ENCODE measurements at regions not wholly inside any gene's neighbourhood (a gene's known extent, or its start where the extent isn't known, plus 50 kb on each side); places are given as distances from the start of the nearest gene placed in this dataset.
"Not testable (repeated sequence)": the region's sequence is repeated elsewhere in the genome, so short reads cannot be mapped to it uniquely, and the experiment has no call there.

DNA sequence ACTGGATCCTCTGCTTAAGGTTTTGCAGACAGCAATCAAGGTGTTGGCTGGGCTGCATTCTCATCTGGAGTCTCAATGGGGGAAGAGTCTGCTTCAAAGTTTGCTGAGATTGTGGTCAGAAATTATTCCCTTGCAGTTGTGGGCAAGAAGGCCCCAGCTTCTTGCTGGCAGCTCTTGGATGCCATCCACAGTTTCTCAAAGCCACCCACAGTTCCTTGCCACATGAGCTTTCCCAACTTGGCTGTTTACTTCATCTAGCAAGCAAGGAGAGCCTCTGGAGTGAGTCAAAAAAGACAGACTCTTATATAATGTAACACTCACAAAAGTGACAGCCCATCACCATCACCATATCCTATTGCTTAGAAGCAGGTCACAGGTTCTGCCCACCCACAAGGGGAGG lies 62.1 kb upstream of the ABHD2 start:
- Histone ChIP-seq H3K9me3 (peaks cover 0 to 8% (median 0%) of the 10 kb centered on the region in 4 donors), H3K4me3 (no peak overlapping the region), H3K4me1 (peaks cover 0 to 6% (median 0%) of the 10 kb centered on the region in 4 donors), H3K36me3 (no peaks in the 10 kb centered on the region), H3K27me3 (peaks cover 0 to 3% (median 0%) of the 10 kb centered on the region in 3 donors), H3K27ac (no peak overlapping the region)
- TF ChIP-seq, protein P1, sequence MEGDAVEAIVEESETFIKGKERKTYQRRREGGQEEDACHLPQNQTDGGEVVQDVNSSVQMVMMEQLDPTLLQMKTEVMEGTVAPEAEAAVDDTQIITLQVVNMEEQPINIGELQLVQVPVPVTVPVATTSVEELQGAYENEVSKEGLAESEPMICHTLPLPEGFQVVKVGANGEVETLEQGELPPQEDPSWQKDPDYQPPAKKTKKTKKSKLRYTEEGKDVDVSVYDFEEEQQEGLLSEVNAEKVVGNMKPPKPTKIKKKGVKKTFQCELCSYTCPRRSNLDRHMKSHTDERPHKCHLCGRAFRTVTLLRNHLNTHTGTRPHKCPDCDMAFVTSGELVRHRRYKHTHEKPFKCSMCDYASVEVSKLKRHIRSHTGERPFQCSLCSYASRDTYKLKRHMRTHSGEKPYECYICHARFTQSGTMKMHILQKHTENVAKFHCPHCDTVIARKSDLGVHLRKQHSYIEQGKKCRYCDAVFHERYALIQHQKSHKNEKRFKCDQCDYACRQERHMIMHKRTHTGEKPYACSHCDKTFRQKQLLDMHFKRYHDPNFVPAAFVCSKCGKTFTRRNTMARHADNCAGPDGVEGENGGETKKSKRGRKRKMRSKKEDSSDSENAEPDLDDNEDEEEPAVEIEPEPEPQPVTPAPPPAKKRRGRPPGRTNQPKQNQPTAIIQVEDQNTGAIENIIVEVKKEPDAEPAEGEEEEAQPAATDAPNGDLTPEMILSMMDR (IDR thresholded peaks at IDR 0.05) = no peak
- TF ChIP-seq EP300 (IDR thresholded peaks at IDR 0.05) = no peak
- TF ChIP-seq POLR2AphosphoS5 (IDR thresholded peaks at IDR 0.05) = no peak
- TF ChIP-seq POLR2A (IDR thresholded peaks at IDR 0.05) = no peak
- DNase-seq = no peak
- intact Hi-C loops (cut with DNase I; ENCODE audit: low total_unique reads) = no loop called here

DNA sequence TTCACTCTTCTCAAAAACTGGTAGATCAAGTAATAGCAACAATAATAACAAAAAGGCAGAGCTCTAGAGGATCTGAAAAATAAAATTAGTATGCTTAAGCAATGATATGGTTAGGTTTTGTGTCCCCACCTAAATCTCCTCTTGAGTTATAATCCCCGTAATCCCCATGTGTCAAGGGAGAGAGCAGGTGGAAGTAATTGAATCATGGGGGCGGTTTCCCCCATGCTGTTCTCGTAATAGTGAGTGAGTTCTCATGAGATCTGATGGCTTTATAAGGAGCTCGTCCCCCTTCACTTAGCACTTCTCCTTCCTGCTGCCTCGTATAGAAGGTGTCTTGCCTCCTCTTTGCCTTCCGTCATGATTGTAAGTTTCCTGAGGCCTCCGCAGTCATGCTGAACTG lies 60.2 kb upstream of the ABHD2 start:
- Histone ChIP-seq H3K4me1 (no peaks in the 10 kb centered on the region), H3K36me3 (no peaks in the 10 kb centered on the region), H3K27ac (no peak overlapping the region), H3K4me3 (no peak overlapping the region), H3K9me3 (peaks cover 0 to 8% (median 0%) of the 10 kb centered on the region in 4 donors), H3K27me3 (no peaks in the 10 kb centered on the region)
- DNase-seq = no peak
- WGBS, 5 donors = 81 to 84% (median 82%) methylated on average over 7 of the region's 7 CpGs
- TF ChIP-seq EP300 (IDR thresholded peaks at IDR 0.05) = no peak
- TF ChIP-seq POLR2AphosphoS5 (IDR thresholded peaks at IDR 0.05) = no peak
- TF ChIP-seq, protein P1 (IDR thresholded peaks at IDR 0.05) = no peak
- no peak for TF ChIP-seq POLR2A (IDR thresholded peaks at IDR 0.05)
- intact Hi-C loops (cut with DNase I; ENCODE audit: low total_unique reads) = no loop called here

DNA sequence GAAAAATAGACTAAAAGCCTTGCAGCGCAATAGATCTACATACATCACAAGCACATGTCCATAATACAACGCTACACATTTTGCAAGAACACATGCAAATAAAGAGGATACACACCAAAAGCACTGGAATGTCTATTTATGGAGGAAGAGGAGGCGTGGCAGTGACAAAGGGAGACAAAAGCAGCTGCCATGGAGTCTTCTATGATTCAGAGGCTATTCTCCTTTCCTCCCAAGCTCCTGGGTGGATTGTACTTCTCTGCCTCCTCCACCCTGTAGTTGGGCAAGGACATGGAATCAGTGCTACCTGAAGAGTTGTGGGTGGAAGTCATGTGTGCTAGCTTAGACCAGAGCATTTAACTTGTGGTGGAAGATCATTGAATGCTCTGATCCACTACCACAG lies 57.9 kb upstream of the ABHD2 start:
- H3K4me3 ChIP-seq = no peak overlapping the region
- no peaks in the 10 kb centered on the region for H3K36me3 ChIP-seq
- peaks cover 0 to 5% (median 0%) of the 10 kb centered on the region in 3 donors for H3K27me3 ChIP-seq

DNA sequence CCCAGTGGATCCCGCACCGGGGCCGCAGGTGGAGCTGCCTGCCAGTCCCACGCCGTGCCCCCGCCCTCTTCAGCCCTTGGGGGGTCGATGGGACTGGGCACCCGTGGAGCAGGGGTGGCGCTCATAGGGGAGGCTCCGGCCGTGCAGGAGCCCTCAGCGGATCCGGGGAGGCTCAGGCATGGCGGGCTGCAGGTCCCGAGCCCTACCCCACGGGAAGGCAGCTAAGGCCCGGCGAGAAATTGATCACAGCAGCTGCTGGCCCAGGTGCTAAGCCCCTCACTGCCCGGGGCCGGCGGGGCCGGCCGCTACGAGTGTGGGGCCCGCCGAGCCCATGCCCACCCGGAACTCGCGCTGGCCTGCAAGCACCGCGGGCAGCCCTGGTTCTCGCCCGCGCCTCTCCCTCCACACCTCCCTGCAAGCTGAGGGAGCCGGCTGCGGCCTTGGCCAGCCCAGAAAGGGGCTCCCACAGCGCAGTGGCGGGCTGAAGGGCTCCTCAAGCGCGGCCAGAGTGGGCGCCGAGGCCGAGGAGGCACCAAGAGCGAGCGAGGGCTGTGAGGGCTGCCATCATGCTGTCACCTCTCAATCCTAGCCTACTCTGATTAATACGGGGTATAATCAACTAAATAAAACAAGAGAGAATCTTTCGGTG lies 56.5 kb upstream of the ABHD2 start:
- H3K4me3 ChIP-seq; H3K27ac ChIP-seq; H3K9me3 ChIP-seq; intact Hi-C loops (cut with DNase I; ENCODE audit: low total_unique reads); DNase-seq; H3K36me3 ChIP-seq; H3K27me3 ChIP-seq; H3K4me1 ChIP-seq: not testable (repeated sequence)
- 95 to 97% (median 97%) methylated on average over 18 to 47 of the region's 47 CpGs for WGBS, 5 donors

More for the DNA sequence above, 57.9 kb upstream of the ABHD2 start:
- intact Hi-C loops (cut with DNase I; ENCODE audit: low total_unique reads) = no loop called here
- H3K27ac ChIP-seq = no peak overlapping the region
- H3K4me1 ChIP-seq = no peaks in the 10 kb centered on the region
- 87 to 93% (median 88%) methylated on average over 3 of the region's 3 CpGs for WGBS, 5 donors
- TF ChIP-seq, protein P1 (IDR thresholded peaks at IDR 0.05) = no peak
- no peak for TF ChIP-seq POLR2A (IDR thresholded peaks at IDR 0.05)
- TF ChIP-seq POLR2AphosphoS5 (IDR thresholded peaks at IDR 0.05) = no peak
- no peak for TF ChIP-seq EP300 (IDR thresholded peaks at IDR 0.05)
- DNase-seq = no peak
- peaks cover 0 to 7% (median 0%) of the 10 kb centered on the region in 4 donors for H3K9me3 ChIP-seq

DNA sequence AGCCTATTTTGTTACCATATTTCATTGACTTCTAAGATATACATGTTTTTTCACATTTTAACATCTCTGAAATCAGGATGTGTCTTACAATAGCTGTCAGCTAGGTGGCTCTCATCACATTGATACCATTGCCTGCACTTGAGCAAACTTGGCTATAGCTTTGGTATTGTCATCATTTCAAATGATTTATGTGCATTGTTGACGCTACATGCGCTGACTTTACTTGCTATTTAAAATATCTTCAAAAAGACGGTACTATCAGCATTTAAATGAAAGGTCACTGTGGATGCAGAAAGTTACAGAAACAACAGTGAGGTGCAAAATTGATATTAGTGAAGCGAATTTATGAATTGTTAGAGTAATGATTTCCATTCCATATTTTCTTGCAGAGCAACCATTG lies 54.0 kb upstream of the ABHD2 start:
- no peak for DNase-seq
- Histone ChIP-seq H3K9me3 (no peaks in the 10 kb centered on the region), H3K4me1 (no peaks in the 10 kb centered on the region), H3K36me3 (no peaks in the 10 kb centered on the region), H3K4me3 (no peak overlapping the region), H3K27ac (no peak overlapping the region), H3K27me3 (peaks cover 0 to 5% (median 0%) of the 10 kb centered on the region in 3 donors)
- 38 to 60% (median 51%) methylated on average over 4 of the region's 4 CpGs for WGBS, 5 donors
- intact Hi-C loops (cut with DNase I; ENCODE audit: low total_unique reads) = no loop called here
- TF ChIP-seq POLR2A (IDR thresholded peaks at IDR 0.05) = no peak
- TF ChIP-seq POLR2AphosphoS5 (IDR thresholded peaks at IDR 0.05) = no peak
- no peak for TF ChIP-seq EP300 (IDR thresholded peaks at IDR 0.05)
- TF ChIP-seq, protein P1 (IDR thresholded peaks at IDR 0.05) = no peak
